IMR-90 (cell line): ENCODE measurements at regions not wholly inside any gene's neighbourhood (a gene's known extent, or its start where the extent isn't known, plus 50 kb on each side); places are given as distances from the start of the nearest gene placed in this dataset.

Experiments
- ATAC-seq: fragments of 200-7000 bp; cut with Tn5 transposase; 2 replicates; pipeline ENCODE4 v1.9.1; 2020; ENCODE audit warnings: low read depth, mild to moderate bottlenecking, moderate library complexity
- BruUV-seq: library from RNA; stranded (reverse); fragments of 400-500 nt; replicated peaks from 2 replicates; lab custom pipeline; 2021; lab: Mats Ljungman, UMichigan
- CTCF ChIA-PET: fragments of 300-600 bp; formaldehyde crosslinking; extraction: SDS; loops from one replicate; lab custom pipeline; 2021; ENCODE audit warnings: antibody characterized with exemption; lab: Yijun Ruan, JAX
- POLR2A ChIA-PET: fragments of 300-600 bp; sonication (Branson Sonifier 250); formaldehyde crosslinking; loops from one replicate; lab custom pipeline; 2022; ENCODE audit warnings: antibody characterized with exemption; ENCODE audit not compliant: unreplicated experiment; lab: Charles Lee
- DNase-seq: peaks from one replicate; pipeline ENCODE4 v3.0.0; 2013
- H2AFZ ChIP-seq: replicated peaks from 2 replicates; pipeline ENCODE3; 2013; ENCODE audit warnings: low read length, mild to moderate bottlenecking; ENCODE audit not compliant: poor library complexity
- H2AK5ac ChIP-seq: 2 replicates; pipeline ENCODE4 v1.6.1; 2013; ENCODE audit warnings: low read depth, low read length, inconsistent platforms
- H2AK9ac ChIP-seq: replicated peaks from 2 replicates; pipeline ENCODE3; 2013; ENCODE audit warnings: mild to moderate bottlenecking, low read depth, low read length, moderate library complexity; ENCODE audit not compliant: poor library complexity
- H2BK120ac ChIP-seq: 2 replicates; pipeline ENCODE4 v1.6.1; 2013; ENCODE audit warnings: low read depth, low read length, inconsistent platforms
- H2BK15ac ChIP-seq: 3 replicates; pipeline ENCODE4 v1.6.1; 2013; ENCODE audit warnings: low read depth, low read length, inconsistent platforms
- H2BK20ac ChIP-seq: 2 replicates; pipeline ENCODE4 v1.6.1; 2013; ENCODE audit warnings: low read depth, mild to moderate bottlenecking, inconsistent platforms, low read length, moderate library complexity
- H2BK5ac ChIP-seq: 2 replicates; pipeline ENCODE4 v1.6.1; 2013; ENCODE audit warnings: mild to moderate bottlenecking, low read depth, low read length, inconsistent platforms; ENCODE audit not compliant: poor library complexity, severe bottlenecking
- H3K14ac ChIP-seq: replicated peaks from 2 replicates; pipeline ENCODE4 v1.6.1; 2013; ENCODE audit warnings: low read depth, low read length, inconsistent platforms
- H3K18ac ChIP-seq: 2 replicates; pipeline ENCODE4 v1.6.1; 2013; ENCODE audit warnings: low read depth, low read length, control low read depth
- H3K23ac ChIP-seq: 2 replicates; pipeline ENCODE4 v1.6.1; 2013; ENCODE audit warnings: low read depth, low read length, inconsistent platforms
- H3K27ac ChIP-seq: 2 replicates; pipeline ENCODE4 v1.5.1; 2013; ENCODE audit warnings: mild to moderate bottlenecking, control low read depth, low read length; ENCODE audit not compliant: insufficient read depth
- H3K27me3 ChIP-seq: 2 replicates; pipeline ENCODE4 v1.6.1; 2013; ENCODE audit warnings: low read length; ENCODE audit not compliant: control insufficient read depth, insufficient read depth
- H3K36me3 ChIP-seq: 2 replicates; pipeline ENCODE4 v1.6.1; 2013; ENCODE audit warnings: low read length, mixed read lengths; ENCODE audit not compliant: control insufficient read depth, insufficient read depth
- H3K4ac ChIP-seq: 2 replicates; pipeline ENCODE4 v1.6.1; 2013; ENCODE audit warnings: low read depth, low read length, inconsistent platforms
- H3K4me1 ChIP-seq: 2 replicates; pipeline ENCODE4 v1.6.1; 2013; ENCODE audit warnings: low read length, mixed read lengths; ENCODE audit not compliant: control insufficient read depth, insufficient read depth
- H3K4me2 ChIP-seq: 2 replicates; pipeline ENCODE4 v1.6.1; 2013; ENCODE audit warnings: low read depth, mild to moderate bottlenecking, control low read depth, low read length, moderate library complexity
- H3K4me3 ChIP-seq: 2 replicates; pipeline ENCODE4 v1.5.1; 2013; ENCODE audit warnings: low read depth, mild to moderate bottlenecking, control low read depth, low read length, moderate library complexity; ENCODE audit not compliant: insufficient read depth
- H3K56ac ChIP-seq: 2 replicates; pipeline ENCODE4 v1.6.1; 2013; ENCODE audit warnings: low read length, inconsistent platforms; ENCODE audit not compliant: insufficient read depth; ENCODE audit errors: extremely low read depth
- H3K79me1 ChIP-seq, 2 experiments: 2 replicates each; pipeline ENCODE4 v1.6.1; 2013; ENCODE audit warnings: low read length in 2 of 2, inconsistent platforms in 1 of 2, low read depth in 1 of 2
- H3K9ac ChIP-seq: 2 replicates; pipeline ENCODE4 v1.6.1; 2013; ENCODE audit warnings: low read depth, low read length, control low read depth
- H3K9me1 ChIP-seq: 2 replicates; pipeline ENCODE4 v1.6.1; 2013; ENCODE audit warnings: low read length, inconsistent platforms; ENCODE audit not compliant: insufficient read depth
- H3K9me3 ChIP-seq: 2 replicates; pipeline ENCODE4 v1.6.1; 2013; ENCODE audit warnings: low read length; ENCODE audit not compliant: control insufficient read depth, insufficient read depth
- H4K20me1 ChIP-seq: 2 replicates; pipeline ENCODE4 v1.6.1; 2013; ENCODE audit warnings: low read length, inconsistent platforms; ENCODE audit not compliant: insufficient read depth
- H4K5ac ChIP-seq: 2 replicates; pipeline ENCODE4 v1.6.1; 2013; ENCODE audit warnings: mild to moderate bottlenecking, low read depth, low read length, control low read depth
- H4K8ac ChIP-seq, 2 experiments: 2 replicates each; pipeline ENCODE4 v1.6.1; 2013; ENCODE audit warnings: low read depth in 2 of 2, low read length in 2 of 2, control low read depth in 1 of 2, inconsistent platforms in 1 of 2
- H4K91ac ChIP-seq: 2 replicates; pipeline ENCODE4 v1.6.1; 2013; ENCODE audit warnings: low read depth, low read length, inconsistent platforms; ENCODE audit not compliant: insufficient read depth
- BHLHE40 ChIP-seq: fragments of 150-350 bp; IDR thresholded peaks from 2 replicates; pipeline ENCODE4 v1.6.1; 2016; ENCODE audit warnings: mild to moderate bottlenecking, low read depth, low read length
- CEBPB ChIP-seq: IDR thresholded peaks from 2 replicates; pipeline ENCODE4 v1.6.1; 2012; ENCODE audit warnings: low read depth, low read length, improper control_type of control experiment
- CHD1 ChIP-seq: IDR thresholded peaks from 2 replicates; pipeline ENCODE4 v1.6.1; 2012; ENCODE audit warnings: low read depth, low read length, improper control_type of control experiment
- FOS ChIP-seq: fragments of 150-350 bp; IDR thresholded peaks from 2 replicates; pipeline ENCODE4 v1.6.1; 2016; ENCODE audit warnings: low read depth, low read length
- MAFK ChIP-seq: IDR thresholded peaks from 2 replicates; pipeline ENCODE4 v1.6.1; 2012; ENCODE audit warnings: low read depth, low read length, improper control_type of control experiment
- MAZ ChIP-seq: IDR thresholded peaks from 2 replicates; pipeline ENCODE4 v1.6.1; 2012; ENCODE audit warnings: low read depth, mild to moderate bottlenecking, low read length, improper control_type of control experiment, moderate library complexity, borderline replicate concordance
- MXI1 ChIP-seq: IDR thresholded peaks from 2 replicates; pipeline ENCODE4 v1.6.1; 2012; ENCODE audit warnings: low read depth, mild to moderate bottlenecking, low read length, moderate library complexity, borderline replicate concordance
- NFE2L2 ChIP-seq: fragments of 150-350 bp; IDR thresholded peaks from 2 replicates; pipeline ENCODE4 v1.6.1; 2016; ENCODE audit warnings: low read depth, mild to moderate bottlenecking, low read length
- POLR2A ChIP-seq: IDR thresholded peaks from 2 replicates; pipeline ENCODE4 v1.6.1; 2012; ENCODE audit warnings: mild to moderate bottlenecking, low read depth, low read length
- RAD21 ChIP-seq: IDR thresholded peaks from 2 replicates; pipeline ENCODE4 v1.6.1; 2012; ENCODE audit warnings: low read length, improper control_type of control experiment
- RCOR1 ChIP-seq: IDR thresholded peaks from 2 replicates; pipeline ENCODE4 v1.6.1; 2012; ENCODE audit warnings: mild to moderate bottlenecking, low read length, improper control_type of control experiment; ENCODE audit not compliant: insufficient replicate concordance
- RFX5 ChIP-seq: IDR thresholded peaks from 2 replicates; pipeline ENCODE4 v1.8.0; 2012; ENCODE audit warnings: low read depth, mild to moderate bottlenecking, low read length, moderate library complexity
- SMC3 ChIP-seq: fragments of 150-350 bp; IDR thresholded peaks from 2 replicates; pipeline ENCODE4 v1.6.1; 2016; ENCODE audit warnings: low read depth, mild to moderate bottlenecking, antibody characterized with exemption, low read length, moderate library complexity
- WGBS, 2 experiments: methylation state at CpG; one replicate each; pipeline versions ENCODE4 v1.1.5 to v1.1.7; 2013; ENCODE audit warnings: missing lambda C conversion rate in 2 of 2; ENCODE audit not compliant: insufficient read length in 1 of 2; ENCODE audit errors: extremely low coverage in 2 of 2; 5-methylcytosine and 5-hydroxymethylcytosine counted together
- dilution Hi-C: fragments of 300-500 bp; cut with HindIII; formaldehyde crosslinking; loops from one replicate; pipeline ENCODE4 v1.14.3; 2018; ENCODE audit warnings: low sequenced_read_pairs; ENCODE audit not compliant: unreplicated experiment
- in situ Hi-C: fragments of 300-500 bp; cut with MboI; formaldehyde crosslinking; loops from 3 replicates; pipeline ENCODE4 v1.14.3; 2019; ENCODE audit warnings: low sequenced_read_pairs, inconsistent platforms, mixed read lengths
- intact Hi-C: fragments of 100-400 bp; cut with micrococcal nuclease; formaldehyde crosslinking; loops from 2 replicates; pipeline ENCODE4 v1.10.0; 2022
- TF ChIP-seq, protein P1 (sequence below): fragments of 150-350 bp; IDR thresholded peaks from 2 replicates; pipeline ENCODE4 v1.6.1; 2016; ENCODE audit warnings: low read depth, mild to moderate bottlenecking, low read length, moderate library complexity, borderline replicate concordance
- TF ChIP-seq, protein P2 (sequence below): conservative IDR thresholded peaks from 2 replicates; pipeline ENCODE4 v1.5.1; 2012; ENCODE audit warnings: mild to moderate bottlenecking, low read depth, low read length, improper control_type of control experiment
- TF ChIP-seq, protein P3 (sequence below): fragments of 150-350 bp; IDR thresholded peaks from 2 replicates; pipeline ENCODE4 v1.6.1; 2017; ENCODE audit warnings: mild to moderate bottlenecking, antibody characterized with exemption, low read length, low read depth

DNA sequence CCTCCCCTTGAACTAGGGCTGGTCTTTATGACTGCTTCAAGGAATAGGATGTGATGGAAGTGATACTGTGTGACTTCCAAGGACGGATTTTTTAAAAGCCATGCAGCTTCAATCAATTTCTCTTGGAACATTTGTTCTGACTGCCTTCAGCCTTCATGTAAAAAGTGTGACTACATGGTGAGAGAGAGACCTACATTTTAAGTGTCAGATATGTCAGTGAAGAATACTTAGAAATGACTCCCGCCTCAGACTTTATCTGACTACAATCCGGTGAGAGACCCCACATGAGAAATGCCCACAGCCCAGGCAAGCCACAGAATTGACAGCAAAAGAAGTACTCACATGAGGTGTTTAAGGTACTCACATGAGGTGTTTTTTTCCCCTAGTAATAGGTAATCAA, 295.3 kb downstream of the KCNC2 start:
- Histone ChIP-seq H2BK120ac (no peak overlapping the region), H2AK5ac (no peak overlapping the region), H2BK15ac (no peak overlapping the region), H3K18ac (no peak overlapping the region), H4K20me1 (no peaks in the 10 kb centered on the region), H3K9me3 (no peaks in the 10 kb centered on the region), H3K27ac (no peak overlapping the region), H3K56ac (no peak overlapping the region), H3K4me2 (no peak overlapping the region), H3K27me3 (no peaks in the 10 kb centered on the region), H3K79me1 (no peaks in the 10 kb centered on the region), H3K36me3 (no peaks in the 10 kb centered on the region), H4K91ac (no peak overlapping the region), H3K14ac (no peak overlapping the region), H3K4ac (no peak overlapping the region), H3K4me3 (no peak overlapping the region), H2AFZ (no peak overlapping the region), H3K4me1 (no peaks in the 10 kb centered on the region), H4K5ac (no peak overlapping the region), H3K9ac (no peak overlapping the region), H2BK20ac (no peak overlapping the region), H3K9me1 (no peaks in the 10 kb centered on the region), H3K23ac (no peak overlapping the region), H4K8ac (no peak overlapping the region), H2AK9ac (no peak overlapping the region), H2BK5ac (no peak overlapping the region)
- intact Hi-C loops = no loop called here
- no CpG with 5 or more reads among the region's 3 CpGs for WGBS, 2 experiments
- dilution Hi-C loops = no loop called here
- in situ Hi-C loops = no loop called here
- no TSS peak for BruUV-seq
- no peak for TF ChIP-seq MAZ
- TF ChIP-seq RCOR1 = no peak
- TF ChIP-seq RFX5 = no peak
- no peak for TF ChIP-seq BHLHE40
- TF ChIP-seq, protein P1, sequence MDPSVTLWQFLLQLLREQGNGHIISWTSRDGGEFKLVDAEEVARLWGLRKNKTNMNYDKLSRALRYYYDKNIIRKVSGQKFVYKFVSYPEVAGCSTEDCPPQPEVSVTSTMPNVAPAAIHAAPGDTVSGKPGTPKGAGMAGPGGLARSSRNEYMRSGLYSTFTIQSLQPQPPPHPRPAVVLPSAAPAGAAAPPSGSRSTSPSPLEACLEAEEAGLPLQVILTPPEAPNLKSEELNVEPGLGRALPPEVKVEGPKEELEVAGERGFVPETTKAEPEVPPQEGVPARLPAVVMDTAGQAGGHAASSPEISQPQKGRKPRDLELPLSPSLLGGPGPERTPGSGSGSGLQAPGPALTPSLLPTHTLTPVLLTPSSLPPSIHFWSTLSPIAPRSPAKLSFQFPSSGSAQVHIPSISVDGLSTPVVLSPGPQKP = no peak
- no peak for TF ChIP-seq CHD1
- no peak for TF ChIP-seq FOS
- TF ChIP-seq, protein P2, sequence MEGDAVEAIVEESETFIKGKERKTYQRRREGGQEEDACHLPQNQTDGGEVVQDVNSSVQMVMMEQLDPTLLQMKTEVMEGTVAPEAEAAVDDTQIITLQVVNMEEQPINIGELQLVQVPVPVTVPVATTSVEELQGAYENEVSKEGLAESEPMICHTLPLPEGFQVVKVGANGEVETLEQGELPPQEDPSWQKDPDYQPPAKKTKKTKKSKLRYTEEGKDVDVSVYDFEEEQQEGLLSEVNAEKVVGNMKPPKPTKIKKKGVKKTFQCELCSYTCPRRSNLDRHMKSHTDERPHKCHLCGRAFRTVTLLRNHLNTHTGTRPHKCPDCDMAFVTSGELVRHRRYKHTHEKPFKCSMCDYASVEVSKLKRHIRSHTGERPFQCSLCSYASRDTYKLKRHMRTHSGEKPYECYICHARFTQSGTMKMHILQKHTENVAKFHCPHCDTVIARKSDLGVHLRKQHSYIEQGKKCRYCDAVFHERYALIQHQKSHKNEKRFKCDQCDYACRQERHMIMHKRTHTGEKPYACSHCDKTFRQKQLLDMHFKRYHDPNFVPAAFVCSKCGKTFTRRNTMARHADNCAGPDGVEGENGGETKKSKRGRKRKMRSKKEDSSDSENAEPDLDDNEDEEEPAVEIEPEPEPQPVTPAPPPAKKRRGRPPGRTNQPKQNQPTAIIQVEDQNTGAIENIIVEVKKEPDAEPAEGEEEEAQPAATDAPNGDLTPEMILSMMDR = no peak
- TF ChIP-seq, protein P3, sequence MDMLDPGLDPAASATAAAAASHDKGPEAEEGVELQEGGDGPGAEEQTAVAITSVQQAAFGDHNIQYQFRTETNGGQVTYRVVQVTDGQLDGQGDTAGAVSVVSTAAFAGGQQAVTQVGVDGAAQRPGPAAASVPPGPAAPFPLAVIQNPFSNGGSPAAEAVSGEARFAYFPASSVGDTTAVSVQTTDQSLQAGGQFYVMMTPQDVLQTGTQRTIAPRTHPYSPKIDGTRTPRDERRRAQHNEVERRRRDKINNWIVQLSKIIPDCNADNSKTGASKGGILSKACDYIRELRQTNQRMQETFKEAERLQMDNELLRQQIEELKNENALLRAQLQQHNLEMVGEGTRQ = no peak
- no peak for TF ChIP-seq SMC3
- no peak for TF ChIP-seq POLR2A
- no peak for TF ChIP-seq CEBPB
- TF ChIP-seq RAD21 = no peak
- TF ChIP-seq MAFK = no peak
- TF ChIP-seq NFE2L2 = no peak
- TF ChIP-seq MXI1 = no peak
- no peak for ATAC-seq
- CTCF ChIA-PET = no interaction called here
- no peak for DNase-seq
- POLR2A ChIA-PET = no interaction called here
